Mesenteric fat pad (tissue), 1 donor: ENCODE measurements at regions not wholly inside any gene's neighbourhood (a gene's known extent, or its start where the extent isn't known, plus 50 kb on each side); places are given as distances from the start of the nearest gene placed in this dataset.

ENCODE experiments used
- DNase-seq: peaks from one replicate; pipeline ENCODE4 v3.0.0-alpha.2; 2020; ENCODE audit warnings: low spot score
- donor health status: DM: yes; HTN: yes; CAD: no.

DNA sequence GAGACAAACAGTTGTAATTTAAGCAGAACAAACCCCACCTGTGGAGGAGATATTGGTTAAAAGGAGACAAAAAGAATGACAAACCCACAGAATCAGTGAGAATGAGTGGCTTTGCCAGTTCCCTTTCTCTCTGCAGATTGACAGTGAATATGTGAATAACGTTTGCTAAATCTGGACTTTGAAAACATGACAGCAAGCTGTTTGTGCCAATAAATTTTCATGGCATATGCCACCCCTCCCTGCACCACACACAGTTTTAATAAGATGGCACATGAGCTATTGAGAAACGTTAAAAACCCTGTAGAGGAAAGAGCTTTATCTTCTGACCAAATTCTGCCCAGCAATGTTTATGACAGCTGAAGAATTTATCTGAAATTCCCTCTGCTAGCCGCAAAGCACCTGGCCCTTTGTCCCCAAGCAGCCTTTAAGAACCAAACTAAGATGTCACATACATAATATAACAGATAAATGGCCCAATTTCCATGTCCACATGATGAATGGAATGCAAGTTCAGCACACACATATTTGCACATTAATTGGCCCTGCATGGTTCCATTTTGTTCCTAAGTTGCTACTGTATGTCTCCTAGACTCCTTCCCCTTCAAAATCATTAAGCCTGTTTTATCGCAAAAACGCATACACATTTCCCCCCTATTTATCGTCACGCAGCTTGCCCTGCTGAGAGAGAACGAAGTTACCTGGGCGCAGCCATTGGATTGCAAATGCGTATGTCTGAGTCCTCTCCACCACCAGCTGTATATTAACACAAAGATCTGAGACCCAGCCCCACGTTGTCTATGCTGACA, 773.5 kb upstream of the EEF2KMT start:
- peak; percentile 18 for DNase-seq

DNA sequence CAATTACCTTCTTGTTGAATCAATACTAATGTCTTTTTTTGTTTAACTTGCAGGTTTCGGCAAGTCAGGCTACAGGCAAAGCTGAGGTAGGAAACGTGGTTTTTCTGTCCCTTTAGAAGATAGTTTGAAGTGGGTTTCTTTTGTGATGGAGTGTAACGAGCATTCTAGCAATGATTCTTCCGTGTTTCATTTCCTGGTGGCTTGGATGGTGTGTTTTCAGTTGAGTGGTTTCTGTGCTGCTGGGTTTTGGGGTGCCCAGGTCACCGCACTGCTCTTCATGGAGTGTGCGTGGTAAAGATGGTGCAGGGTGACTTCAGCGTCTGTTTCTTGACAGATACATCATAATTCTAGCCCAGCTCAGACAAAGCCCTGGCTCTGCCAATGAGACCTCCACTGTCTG, 769.7 kb upstream of the EEF2KMT start:
- DNase-seq = no peak

DNA sequence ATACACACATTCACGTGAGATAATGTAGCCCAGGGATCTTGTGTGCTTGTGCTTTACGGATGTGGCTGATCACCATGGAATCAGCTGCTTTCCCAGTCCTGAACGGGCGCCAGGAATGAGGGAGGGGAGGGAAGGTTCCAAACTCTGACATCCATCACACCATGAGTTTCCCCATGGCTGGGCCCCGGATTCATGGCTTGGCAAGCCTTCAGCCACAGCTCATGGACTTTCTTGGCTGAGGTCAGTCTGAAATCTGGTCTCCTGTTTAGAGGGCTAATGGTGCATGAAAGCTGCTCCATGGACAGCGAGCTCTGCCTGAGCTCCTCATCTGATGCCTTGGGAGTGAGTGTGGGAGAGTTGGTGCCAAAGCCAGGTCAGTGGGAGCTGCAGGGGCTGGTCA, 767.6 kb upstream of the EEF2KMT start:
- no peak for DNase-seq

DNA sequence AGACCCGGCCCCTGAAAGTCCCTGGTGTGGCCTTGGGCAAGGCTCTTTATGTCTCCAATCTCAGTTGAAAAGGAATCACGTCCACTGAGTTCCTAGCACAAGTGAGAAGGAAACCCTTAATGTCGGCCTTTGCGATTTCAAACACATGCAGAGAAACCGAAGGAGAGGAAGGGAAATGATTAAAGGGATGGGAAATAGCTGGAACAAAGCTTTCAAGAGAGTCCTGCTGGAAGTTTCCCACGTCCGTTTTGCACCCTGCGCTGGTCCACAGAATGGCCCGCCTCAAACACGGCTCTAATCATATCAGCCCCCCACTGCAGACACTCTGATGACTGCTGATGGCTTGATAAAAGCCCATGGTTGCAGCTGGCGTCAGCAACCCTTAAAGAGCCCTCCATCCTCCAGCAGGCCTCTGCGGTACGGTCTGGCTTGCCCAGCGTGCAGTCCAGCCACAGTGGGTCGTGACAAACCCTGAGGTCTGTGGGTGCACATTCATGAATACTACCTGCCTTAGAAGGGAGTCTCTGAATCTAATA, 765.5 kb upstream of the EEF2KMT start:
- no peak for DNase-seq

DNA sequence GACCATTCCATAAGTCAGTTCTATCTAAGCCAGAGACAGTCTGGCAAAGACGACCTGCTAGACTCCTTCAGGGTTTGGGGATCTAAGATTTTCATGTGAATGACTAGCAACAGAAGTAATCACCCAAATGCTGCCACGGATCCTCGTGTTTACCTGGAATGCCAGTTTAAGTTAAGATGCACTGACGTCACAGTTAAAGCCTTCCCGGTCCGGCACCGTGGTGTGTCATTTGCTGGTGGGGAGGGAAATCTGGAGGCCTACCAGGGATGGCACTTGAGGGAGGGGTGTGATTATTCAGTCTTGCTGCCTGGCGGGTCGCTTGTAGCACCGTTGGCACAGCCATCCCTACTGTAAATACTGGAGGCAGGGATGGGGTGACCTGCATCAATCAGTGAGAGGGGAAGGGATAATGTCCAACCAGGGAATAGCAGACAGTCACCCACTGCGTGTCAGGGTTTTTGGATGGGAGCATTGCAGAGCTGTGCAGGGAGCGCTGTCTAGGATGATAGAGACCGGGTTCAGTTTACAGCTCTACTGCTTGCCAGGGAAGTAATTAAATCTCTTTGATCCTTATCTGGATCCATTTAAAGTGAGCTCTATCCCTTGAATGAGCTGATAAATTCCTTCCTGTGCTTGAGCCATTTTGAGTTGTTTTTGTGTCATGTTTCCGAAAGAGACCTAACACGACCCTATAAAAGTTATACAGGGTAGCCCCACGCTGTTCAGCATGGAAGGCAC, 764.7 kb upstream of the EEF2KMT start:
- DNase-seq = no peak

DNA sequence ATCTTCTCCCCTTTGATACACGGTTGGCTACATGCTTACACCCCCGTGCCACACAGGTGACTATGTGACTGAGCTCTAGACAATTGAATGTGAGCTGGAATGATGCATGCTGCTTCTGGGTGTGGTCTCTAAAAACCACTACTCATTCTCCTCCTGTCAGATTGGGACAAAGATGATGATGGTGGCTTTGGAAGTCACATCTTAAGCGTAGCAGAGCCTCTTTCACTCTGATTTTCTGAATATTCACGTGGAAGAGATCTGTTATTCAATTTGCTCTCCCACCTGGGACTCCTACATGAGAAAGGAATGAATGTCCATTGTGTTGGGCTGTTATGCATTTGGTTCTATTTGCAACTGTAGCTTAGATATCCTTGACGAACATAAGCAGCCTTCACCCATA, 763.6 kb upstream of the EEF2KMT start:
- DNase-seq = no peak

DNA sequence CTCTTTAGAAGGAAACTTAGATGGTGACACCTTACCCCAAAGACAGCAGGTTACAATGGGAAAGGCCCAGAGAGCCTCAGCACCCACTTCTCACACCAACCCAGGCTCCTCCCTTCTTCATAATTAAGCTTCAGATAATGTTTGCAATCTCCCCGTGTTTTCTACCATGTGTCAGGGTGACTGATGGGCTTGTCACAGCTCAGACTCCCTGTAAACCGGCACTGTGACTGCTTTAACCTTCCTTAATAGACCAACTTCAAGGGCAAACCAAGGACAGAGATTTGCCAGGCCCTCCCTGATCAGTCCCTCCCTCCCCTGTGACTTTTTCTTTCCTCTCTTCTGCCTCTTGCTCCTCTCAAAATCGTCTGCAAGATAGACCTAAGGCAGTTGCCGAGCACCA, 760.6 kb upstream of the EEF2KMT start:
- no peak for DNase-seq

DNA sequence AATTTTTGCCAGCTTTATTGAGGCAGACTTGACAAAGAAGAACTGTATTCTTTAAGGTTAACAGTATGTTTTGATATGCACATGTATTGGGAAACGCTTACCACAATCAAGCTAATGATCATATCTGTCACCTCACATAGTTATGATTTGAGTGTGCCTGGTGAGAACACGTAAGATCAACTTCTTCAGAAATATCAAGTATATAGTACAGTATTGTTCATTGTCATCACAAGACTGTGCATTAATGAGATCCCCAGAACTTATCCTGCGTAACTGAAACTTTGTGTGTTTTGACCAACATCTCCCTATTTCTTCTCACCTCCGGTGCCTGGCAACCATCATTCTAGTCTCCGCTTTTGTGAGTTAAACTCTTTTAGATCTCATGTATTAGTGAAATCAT, 756.4 kb upstream of the EEF2KMT start:
- no peak for DNase-seq

DNA sequence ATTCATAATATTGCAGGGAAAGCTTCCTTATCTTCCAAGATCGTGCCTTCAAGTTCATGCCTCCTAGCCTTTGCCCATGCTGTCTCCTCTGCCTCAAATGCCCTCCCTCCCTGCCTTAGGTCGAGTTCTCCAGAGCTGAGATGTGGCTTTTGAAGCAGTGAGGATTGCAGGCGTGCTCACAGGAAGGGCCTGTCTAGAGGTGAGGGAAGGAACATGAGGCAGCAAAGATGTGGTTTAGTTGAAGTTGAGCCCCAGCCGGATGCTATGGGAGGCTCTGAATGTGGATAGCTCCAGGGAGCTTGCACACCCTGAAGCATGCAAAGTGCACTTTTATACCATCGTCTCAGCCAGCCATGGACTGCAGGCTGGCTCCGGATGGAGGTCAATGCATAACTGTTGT, 754.6 kb upstream of the EEF2KMT start:
- no peak for DNase-seq

DNA sequence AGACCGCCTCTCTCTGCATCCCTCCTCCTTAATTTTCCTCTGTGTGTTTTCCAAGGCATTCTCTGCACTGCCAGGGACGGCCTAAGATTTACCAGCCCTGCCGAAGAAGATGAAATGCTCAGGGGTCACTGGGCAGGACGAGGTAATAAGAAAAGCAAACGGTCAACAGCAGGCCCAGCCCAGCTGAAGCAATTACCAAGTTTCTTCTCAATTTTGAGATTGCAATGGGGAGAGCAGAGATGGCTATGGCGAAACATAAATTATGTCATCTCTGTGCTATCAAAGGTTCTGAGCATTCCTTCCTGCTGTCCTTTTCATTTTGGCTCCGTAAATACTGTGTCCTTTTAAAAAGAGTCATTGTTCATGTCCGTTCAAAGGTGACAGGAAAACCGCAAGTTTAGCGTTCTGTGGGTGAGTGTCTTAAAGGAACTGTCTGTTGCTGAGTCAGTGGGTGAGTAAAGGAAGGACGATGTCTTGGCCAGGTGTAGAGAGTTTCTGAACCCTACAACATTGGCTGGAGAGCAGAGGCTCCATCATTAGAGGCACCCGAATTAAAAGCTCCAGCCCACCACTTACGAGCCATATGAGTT, 753.9 kb upstream of the EEF2KMT start:
- DNase-seq = no peak

DNA sequence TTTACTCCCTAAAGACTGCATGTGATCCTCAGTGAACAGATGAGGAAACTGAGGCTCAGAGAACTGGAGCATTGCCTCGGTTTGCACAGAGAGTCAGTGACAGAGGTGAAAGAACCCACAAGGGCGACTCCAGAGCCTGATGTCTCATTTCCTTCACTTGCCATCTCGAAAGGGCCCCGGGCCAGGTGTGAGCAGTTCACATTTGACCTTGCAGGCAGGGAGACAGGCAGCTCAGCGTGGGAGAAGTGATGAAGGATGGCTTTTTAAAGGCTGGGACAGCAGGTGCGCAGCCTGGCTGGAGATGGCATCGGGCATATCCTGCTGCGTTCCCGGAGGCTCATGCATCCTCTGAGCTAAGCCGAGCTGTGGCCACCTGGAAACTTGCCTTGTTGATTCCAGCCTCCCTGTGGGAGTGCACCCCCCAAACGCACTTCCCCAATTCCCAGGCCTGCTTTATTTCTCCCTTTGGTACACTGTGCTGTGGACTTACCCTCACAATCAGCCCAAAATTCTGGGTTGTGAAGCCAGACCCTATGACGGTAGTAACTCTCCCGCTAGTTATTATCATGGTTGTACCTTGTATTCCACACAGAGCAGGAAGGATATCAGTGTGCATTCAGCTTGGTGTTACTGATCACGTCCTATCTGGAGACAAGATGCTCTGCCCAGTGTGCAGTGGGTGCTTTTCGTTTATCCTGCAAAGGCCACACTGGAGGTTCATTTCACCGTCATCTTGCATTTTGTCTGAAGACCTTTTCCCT, 753.2 kb upstream of the EEF2KMT start:
- no peak for DNase-seq

DNA sequence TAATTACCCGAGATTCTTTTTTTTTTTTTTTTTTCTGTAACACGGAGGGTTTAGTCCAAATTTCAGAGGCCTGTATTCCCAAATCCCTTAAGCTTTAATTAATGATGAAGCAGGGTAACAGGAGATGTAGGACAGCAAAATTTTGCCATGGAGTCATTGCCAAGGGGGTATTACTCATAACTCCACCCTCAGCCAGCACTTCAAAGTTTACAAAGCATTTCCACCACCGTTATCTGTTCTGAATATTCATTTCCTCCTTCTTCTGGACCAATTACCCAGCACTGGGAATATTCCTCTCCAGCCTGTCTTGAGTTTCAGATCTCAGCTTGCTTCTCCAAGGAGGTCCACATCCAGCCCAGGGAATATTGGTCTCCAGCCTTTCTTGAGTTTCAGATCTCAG, 747.5 kb upstream of the EEF2KMT start:
- DNase-seq = no peak

DNA sequence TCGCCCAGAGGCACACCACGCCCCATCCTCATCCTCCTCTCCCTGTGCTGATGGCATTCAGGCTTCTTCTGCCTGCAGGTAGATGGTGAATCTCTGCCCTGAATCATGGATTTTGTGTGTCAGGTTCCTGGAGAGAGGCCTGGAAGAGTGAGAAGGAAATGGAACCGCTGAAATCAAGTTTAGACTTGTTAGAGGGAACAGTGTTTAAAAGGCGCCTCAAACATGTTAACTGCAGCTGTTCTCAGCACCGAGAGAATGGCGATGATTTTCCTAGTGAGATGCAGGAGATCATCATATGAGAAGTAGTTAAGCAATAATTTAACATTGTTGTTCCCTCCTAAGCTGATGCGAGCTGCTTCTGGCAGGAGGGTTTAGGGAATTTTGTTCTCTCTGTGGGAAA, 744.4 kb upstream of the EEF2KMT start:
- DNase-seq = no peak

DNA sequence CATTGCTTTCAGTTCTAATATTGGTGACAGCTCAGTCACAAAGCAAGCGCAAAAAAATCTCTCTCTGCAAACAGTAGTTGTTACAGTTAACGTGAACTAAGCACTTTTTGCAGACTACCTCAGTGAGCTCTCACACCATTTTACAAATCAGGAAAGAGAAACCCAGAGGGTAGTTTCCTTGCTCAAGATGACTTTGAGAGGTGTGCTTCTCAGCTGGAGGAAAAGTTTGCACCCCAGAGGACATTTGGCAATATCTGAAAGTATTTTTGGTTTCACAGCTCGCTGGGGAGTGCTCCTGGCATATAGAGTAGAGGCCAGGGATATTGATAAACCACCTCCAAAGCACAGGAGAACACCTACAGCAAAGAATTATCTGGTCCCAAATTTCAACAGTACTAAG, 741.1 kb upstream of the EEF2KMT start:
- DNase-seq = no peak

DNA sequence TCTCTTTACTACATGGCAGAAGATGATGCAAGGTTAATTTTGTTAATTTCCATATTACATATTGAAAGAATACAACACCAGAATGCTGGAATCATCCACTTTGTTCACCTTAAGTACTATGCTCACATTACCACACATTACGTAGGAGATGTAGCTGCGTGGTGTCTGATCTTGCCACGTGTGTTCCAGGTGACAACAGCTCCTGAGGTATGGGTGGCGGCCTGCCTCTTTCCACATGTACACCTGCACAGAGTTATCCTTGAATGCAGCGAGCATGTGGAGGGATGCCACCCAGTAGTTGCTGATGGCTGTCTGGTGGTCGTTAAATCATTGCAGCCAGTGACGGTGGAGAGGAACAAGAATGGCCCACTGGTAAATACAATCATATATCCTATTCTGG, 740.5 kb upstream of the EEF2KMT start:
- no peak for DNase-seq

DNA sequence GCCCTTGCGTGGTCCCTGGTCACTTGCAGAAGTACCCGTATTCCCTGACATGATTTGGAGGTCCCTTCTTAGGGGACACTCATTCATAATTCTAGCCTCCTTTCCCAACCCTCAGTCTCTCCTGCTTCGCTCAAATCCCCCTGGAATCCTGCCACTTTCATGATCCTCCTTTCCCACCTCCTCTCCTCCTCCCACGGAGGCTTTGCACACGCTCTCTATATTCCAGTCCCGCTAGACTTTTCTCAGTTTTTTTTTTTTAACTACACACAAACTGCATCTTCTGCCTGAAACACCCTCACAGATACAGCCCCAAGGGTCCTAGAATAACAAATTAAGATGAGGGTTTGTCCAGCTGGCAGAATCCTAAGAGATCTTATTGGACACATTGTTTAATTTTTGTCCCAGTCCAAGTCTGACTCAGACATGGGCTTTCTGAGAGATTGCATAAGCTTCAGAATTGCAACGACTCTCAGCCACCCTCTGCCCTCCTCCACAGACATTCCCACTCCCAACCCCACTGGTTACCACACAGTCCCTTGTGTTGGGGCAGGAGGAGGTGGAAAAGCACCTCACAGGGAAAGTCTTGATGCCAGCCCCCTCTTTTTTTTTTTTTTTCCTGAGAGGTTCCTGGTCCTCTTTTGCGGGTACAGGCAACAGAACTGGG, 739.5 kb upstream of the EEF2KMT start:
- no peak for DNase-seq

DNA sequence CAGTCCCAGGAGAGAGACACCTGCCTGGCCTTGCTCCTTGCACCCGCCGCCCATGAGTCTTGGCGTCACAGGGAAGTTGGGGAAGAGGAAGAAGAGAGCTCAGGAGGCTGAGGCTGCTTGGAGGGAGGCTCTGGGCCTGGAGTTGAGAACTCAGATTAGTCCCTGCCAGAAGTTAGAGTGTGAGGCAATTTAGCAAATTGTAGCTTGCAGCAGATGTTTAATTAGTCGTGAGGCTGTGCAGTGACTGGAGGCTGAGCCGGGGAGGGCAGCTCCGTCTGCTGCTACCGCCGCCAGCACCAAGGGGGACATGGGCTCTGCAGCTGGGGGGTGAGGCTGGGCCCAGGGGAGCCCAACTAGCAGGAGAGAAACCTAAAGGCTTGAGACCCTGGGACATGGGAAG, 738.3 kb upstream of the EEF2KMT start:
- no peak for DNase-seq

DNA sequence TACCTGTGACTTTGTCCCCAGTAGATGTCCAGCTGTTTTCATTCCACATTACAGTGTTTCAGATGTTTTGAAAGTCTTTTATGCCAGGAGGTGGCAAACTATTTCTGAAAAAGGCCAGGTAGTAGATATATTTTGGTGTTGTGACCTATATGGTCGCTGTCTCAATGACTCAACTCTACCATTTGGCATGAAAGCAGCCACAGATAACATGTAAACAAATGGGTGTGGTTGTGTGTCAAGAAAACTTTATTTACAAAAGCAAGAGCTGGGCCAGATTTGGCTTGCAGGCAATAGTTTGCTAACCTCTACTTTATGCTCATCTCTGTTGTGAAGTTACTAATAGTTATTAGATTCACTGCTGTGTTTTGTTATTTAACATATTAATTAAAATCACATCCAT, 728.7 kb upstream of the EEF2KMT start:
- DNase-seq = no peak

DNA sequence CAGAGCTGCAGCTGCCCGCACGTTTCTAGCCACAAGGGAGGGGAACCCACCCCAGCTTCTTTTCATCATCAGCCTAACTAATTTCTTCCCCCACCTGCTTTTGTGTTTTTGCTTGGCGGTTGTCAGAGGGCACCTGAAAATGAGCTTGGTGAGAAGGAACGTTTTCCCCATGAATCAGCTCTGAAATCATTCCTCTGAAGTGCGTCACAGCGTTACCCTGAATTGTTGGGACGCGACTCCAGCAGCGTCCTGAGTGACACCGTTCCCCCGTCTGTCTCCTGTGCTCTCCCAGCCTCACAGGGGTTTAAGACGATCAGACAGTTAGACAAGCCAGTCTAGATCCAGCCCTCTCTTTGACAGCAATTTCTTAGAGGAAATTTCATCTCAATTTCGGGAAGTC, 722.9 kb upstream of the EEF2KMT start:
- no peak for DNase-seq

DNA sequence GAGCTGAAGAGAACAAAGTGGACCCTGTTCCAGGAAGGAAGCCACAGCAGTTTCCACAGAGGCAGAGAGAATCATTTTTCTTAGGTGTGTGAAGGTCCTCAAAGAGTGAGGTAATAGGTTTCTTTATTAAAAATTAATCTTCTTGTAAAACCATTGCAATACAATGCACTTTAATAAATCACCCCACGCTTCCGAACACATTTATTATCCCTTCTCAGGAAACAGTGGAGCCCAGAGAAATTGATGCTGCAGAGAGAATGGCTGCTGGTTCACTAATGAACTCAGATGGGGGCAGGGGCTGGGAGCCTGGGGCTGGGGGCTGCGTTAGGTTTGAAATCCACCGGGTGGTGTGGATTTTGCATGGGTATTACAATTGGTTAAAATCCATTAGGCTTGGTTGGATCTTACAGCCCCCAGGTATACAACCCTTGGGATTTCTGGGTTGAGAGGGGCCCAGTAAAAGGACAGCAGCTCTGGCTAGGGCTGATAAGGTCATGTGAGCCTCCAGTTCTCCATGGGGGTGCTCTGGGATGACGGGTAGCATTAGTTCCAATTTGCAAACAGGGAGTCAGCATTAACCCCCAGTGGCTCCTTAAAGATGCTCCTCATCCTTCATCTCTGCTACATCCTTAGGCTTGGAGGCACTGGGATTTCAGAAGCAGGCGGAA, 718.1 kb upstream of the EEF2KMT start:
- no peak for DNase-seq
